Neuronal stem cell (in vitro differentiated cells): ENCODE measurements at regions not wholly inside any gene's neighbourhood (a gene's known extent, or its start where the extent isn't known, plus 50 kb on each side); places are given as distances from the start of the nearest gene placed in this dataset.
"Not testable (repeated sequence)": the region's sequence is repeated elsewhere in the genome, so short reads cannot be mapped to it uniquely, and the experiment has no call there.

Experiments used
- DNase-seq: peaks from one replicate; pipeline ENCODE4 v3.0.0-alpha.2; 2013; ENCODE audit warnings: low spot score
- H2AFZ ChIP-seq: one replicate; pipeline ENCODE4 v1.6.1; 2013; ENCODE audit warnings: mild to moderate bottlenecking, low read length, inconsistent platforms
- H2AK5ac ChIP-seq: 2 replicates; pipeline ENCODE4 v1.6.1; 2013; ENCODE audit warnings: low read depth, mild to moderate bottlenecking, inconsistent platforms, low read length, moderate library complexity, mixed read lengths
- H2BK120ac ChIP-seq: 2 replicates; pipeline ENCODE4 v1.6.1; 2013; ENCODE audit warnings: low read depth, mild to moderate bottlenecking, inconsistent platforms, low read length, moderate library complexity, mixed read lengths
- H2BK12ac ChIP-seq: one replicate; pipeline ENCODE4 v1.6.1; 2013; ENCODE audit warnings: low read length, inconsistent platforms
- H2BK15ac ChIP-seq: 2 replicates; pipeline ENCODE4 v1.6.1; 2013; ENCODE audit warnings: mild to moderate bottlenecking, low read length, inconsistent platforms, mixed read lengths
- H2BK5ac ChIP-seq: one replicate; pipeline ENCODE4 v1.6.1; 2013; ENCODE audit warnings: inconsistent platforms, mild to moderate bottlenecking, low read length, moderate library complexity
- H3K14ac ChIP-seq: one replicate; pipeline ENCODE4 v1.6.1; 2013; ENCODE audit warnings: low read length, inconsistent platforms
- H3K18ac ChIP-seq: 2 replicates; pipeline ENCODE4 v1.6.1; 2013; ENCODE audit warnings: low read length, inconsistent platforms
- H3K23ac ChIP-seq: 2 replicates; pipeline ENCODE4 v1.6.1; 2013; ENCODE audit warnings: low read depth, mild to moderate bottlenecking, mixed read lengths, low read length, inconsistent platforms; ENCODE audit not compliant: poor library complexity
- H3K27ac ChIP-seq: replicated peaks from 3 replicates; pipeline ENCODE4 v1.5.1; 2013; ENCODE audit warnings: low read length, inconsistent platforms
- H3K27me3 ChIP-seq, 3 experiments: 2 replicates each; pipeline ENCODE4 v1.6.1; 2013; ENCODE audit warnings: low read length in 3 of 3, mild to moderate bottlenecking in 2 of 3, inconsistent platforms in 1 of 3, low read depth in 1 of 3, mixed read lengths in 1 of 3, moderate library complexity in 1 of 3; ENCODE audit not compliant: control insufficient read depth in 3 of 3, insufficient read depth in 3 of 3
- H3K36me3 ChIP-seq, 2 donors: replicated peaks in 1 of 2; 2 replicates each; pipeline ENCODE4 v1.6.1; 2013; ENCODE audit warnings: low read length in 2 of 2; ENCODE audit not compliant: control insufficient read depth in 2 of 2, insufficient read depth in 2 of 2
- H3K4ac ChIP-seq: 2 replicates; pipeline ENCODE4 v1.6.1; 2013; ENCODE audit warnings: inconsistent platforms, mild to moderate bottlenecking, low read length, moderate library complexity
- H3K4me1 ChIP-seq, 2 donors: 1 replicate in 1 of 2; 2 replicates in 1 of 2; pipeline ENCODE4 v1.6.1; 2013; ENCODE audit warnings: low read length in 2 of 2, low read depth in 1 of 2; ENCODE audit not compliant: control insufficient read depth in 2 of 2, insufficient read depth in 1 of 2
- H3K4me2 ChIP-seq: one replicate; pipeline ENCODE4 v1.6.1; 2013; ENCODE audit warnings: mild to moderate bottlenecking, low read length, inconsistent platforms; ENCODE audit not compliant: insufficient read depth, poor library complexity, severe bottlenecking
- H3K4me3 ChIP-seq, 2 donors: 2 replicates each; pipeline ENCODE4 v1.5.1; 2013; ENCODE audit warnings: low read length in 2 of 2, mild to moderate bottlenecking in 2 of 2, inconsistent platforms in 1 of 2, moderate library complexity in 1 of 2
- H3K79me1 ChIP-seq: one replicate; pipeline ENCODE4 v1.6.1; 2013; ENCODE audit warnings: low read depth, mild to moderate bottlenecking, inconsistent platforms, low read length, moderate library complexity
- H3K9ac ChIP-seq: one replicate; pipeline ENCODE4 v1.6.1; 2013; ENCODE audit warnings: mild to moderate bottlenecking, low read depth, low read length, inconsistent platforms; ENCODE audit not compliant: poor library complexity
- H3K9me3 ChIP-seq, 2 donors: replicated peaks in 1 of 2; 2 replicates each; pipeline versions ENCODE3 to v1.6.1; 2013; ENCODE audit warnings: low read length in 2 of 2, mild to moderate bottlenecking in 2 of 2, inconsistent platforms in 1 of 2, low read depth in 1 of 2, mixed read lengths in 1 of 2, moderate library complexity in 1 of 2; ENCODE audit not compliant: control insufficient read depth in 2 of 2, insufficient read depth in 1 of 2
- H4K8ac ChIP-seq: one replicate; pipeline ENCODE4 v1.6.1; 2013; ENCODE audit warnings: low read depth, mild to moderate bottlenecking, inconsistent platforms, low read length, moderate library complexity
- H4K91ac ChIP-seq: one replicate; pipeline ENCODE4 v1.6.1; 2013; ENCODE audit warnings: low read length, low read depth, mild to moderate bottlenecking, inconsistent platforms; ENCODE audit not compliant: poor library complexity
- WGBS, 2 donors: extraction: QIAGEN DNeasy Blood & Tissue Kit; methylation state at CpG; one replicate each; pipeline ENCODE4 v1.1.7; 2013; ENCODE audit warnings: missing lambda C conversion rate in 2 of 2, mixed read lengths in 1 of 2; ENCODE audit not compliant: insufficient read length in 2 of 2, insufficient replicate concordance in 1 of 2; ENCODE audit errors: extremely low coverage in 2 of 2; 5-methylcytosine and 5-hydroxymethylcytosine counted together

DNA sequence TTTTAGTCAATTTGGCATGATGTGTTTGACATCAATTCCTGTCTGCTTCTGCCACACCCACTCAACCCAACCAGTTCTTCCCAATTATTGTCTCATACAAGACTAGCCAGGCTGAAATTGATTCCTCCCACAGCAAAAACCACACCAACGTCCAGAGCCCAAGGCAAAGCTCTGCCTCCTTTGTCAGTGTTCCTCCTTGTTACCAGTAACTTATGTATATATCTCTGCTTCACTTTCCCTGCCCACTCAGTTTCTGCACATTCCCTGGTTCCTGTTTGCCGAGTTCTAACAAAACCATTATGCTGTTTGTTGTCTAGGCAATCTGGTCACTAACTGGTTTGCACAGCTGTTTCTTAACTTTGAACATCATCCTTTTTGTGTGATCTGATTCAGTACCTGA, 547.9 kb upstream of the PTCHD4 start:
- Histone ChIP-seq H2BK120ac (no peak overlapping the region), H4K8ac (no peak overlapping the region), H3K4me3 (no peak overlapping the region), H2BK15ac (no peak overlapping the region), H2AK5ac (no peak overlapping the region), H3K79me1 (no peaks in the 10 kb centered on the region), H3K27me3 (no peaks in the 10 kb centered on the region), H3K4ac (no peak overlapping the region), H3K9me3 (no peaks in the 10 kb centered on the region), H2BK12ac (no peak overlapping the region), H3K9ac (no peak overlapping the region), H3K18ac (no peak overlapping the region), H4K91ac (no peak overlapping the region), H3K36me3 (no peaks in the 10 kb centered on the region), H2BK5ac (no peak overlapping the region), H3K4me2 (no peak overlapping the region), H3K14ac (no peak overlapping the region), H3K23ac (no peak overlapping the region), H3K4me1 (peaks cover 0 to 1% of the 10 kb centered on the region in 2 donors), H2AFZ (no peak overlapping the region), H3K27ac (no peak overlapping the region)
- no peak for DNase-seq
- WGBS, 2 donors: no CpG with 5 or more reads among the region's 2 CpGs

DNA sequence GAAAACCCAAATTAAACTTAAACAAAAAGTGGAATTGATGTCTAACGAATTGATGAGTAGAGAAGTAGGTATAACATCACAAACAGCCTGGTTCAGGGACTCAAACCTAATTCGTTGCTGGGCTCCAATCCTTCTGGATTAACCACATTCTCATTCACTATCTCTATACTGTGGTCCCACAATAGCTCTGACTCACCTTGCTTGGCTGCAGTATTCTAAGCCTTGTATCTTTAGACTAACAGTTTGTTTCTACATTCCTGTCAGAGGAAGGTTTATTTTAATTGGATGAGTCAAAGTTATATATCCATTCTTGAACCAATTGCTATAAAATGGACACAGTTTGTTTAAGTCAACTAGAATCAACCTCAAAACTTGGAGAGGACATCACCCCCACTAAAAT, 530.5 kb upstream of the PTCHD4 start:
- Histone ChIP-seq H2AK5ac (no peak overlapping the region), H3K9me3 (no peaks in the 10 kb centered on the region), H2AFZ (no peak overlapping the region), H4K8ac (no peak overlapping the region), H4K91ac (no peak overlapping the region), H3K27me3 (no peaks in the 10 kb centered on the region), H3K4me1 (no peaks in the 10 kb centered on the region), H2BK120ac (no peak overlapping the region), H3K4me2 (no peak overlapping the region), H3K14ac (no peak overlapping the region), H2BK12ac (no peak overlapping the region), H3K18ac (no peak overlapping the region), H3K27ac (no peak overlapping the region), H3K4me3 (no peak overlapping the region), H3K9ac (no peak overlapping the region), H2BK5ac (no peak overlapping the region), H3K4ac (no peak overlapping the region), H3K79me1 (no peaks in the 10 kb centered on the region), H3K23ac (no peak overlapping the region), H2BK15ac (no peak overlapping the region), H3K36me3 (no peaks in the 10 kb centered on the region)
- no CpG with 5 or more reads among the region's 2 CpGs for WGBS, 2 donors
- DNase-seq: no peak

DNA sequence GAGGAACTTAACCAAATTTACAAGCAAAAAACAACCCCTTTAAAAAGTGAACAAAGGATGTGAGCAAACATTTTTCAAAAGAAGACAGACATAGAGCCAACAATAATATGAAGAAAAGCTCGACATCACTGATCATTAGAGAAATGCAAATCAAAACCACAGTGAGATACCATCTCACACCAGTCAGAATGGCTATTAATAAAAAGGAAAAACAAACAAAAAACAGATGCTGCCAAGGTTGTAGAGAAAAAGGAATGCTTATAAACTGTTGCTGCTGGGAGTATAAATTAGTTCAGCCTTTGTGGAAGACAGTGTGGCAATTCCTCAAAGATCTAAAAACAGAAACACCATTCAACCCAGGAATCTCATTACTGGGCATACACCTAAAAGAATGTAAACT, 527.8 kb upstream of the PTCHD4 start:
- not testable (repeated sequence) for H2BK15ac ChIP-seq, H3K23ac ChIP-seq, H3K18ac ChIP-seq, H3K9me3 ChIP-seq, H3K4me2 ChIP-seq, H4K91ac ChIP-seq, H3K27me3 ChIP-seq, DNase-seq, H3K14ac ChIP-seq, H4K8ac ChIP-seq, H3K79me1 ChIP-seq, H2AK5ac ChIP-seq, H3K4me3 ChIP-seq, H3K4me1 ChIP-seq, H3K36me3 ChIP-seq, H3K27ac ChIP-seq, H2BK5ac ChIP-seq, H2BK12ac ChIP-seq, H2BK120ac ChIP-seq, H3K9ac ChIP-seq, H3K4ac ChIP-seq, H2AFZ ChIP-seq
- WGBS, 2 donors: no CpG with 5 or more reads among the region's 1 CpG

DNA sequence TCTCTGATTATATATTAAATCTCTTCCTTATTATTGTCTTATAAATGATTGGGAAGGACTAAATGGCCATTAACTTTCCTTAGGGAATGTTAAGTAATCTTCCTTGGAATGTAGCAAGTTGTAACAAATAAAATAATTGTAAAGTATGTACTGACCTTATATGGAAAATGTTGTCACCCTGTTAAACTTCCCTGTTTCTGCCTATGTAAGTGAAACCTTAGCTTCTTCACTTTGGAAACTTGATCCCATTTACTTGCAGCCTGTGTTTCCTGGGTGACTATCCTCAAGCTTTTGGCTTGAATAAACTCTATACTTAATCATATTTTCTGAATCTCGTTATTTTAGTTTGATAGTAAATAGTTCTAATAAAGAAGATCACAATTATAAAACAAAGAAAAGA, 519.5 kb upstream of the PTCHD4 start:
- no peak overlapping the region for H3K4me3 ChIP-seq
- H2BK12ac ChIP-seq: no peak overlapping the region
- no peak overlapping the region for H2AK5ac ChIP-seq
- no peak overlapping the region for H3K4ac ChIP-seq
- no peaks in the 10 kb centered on the region for H3K9me3 ChIP-seq
- no peaks in the 10 kb centered on the region for H3K36me3 ChIP-seq
- no peak overlapping the region for H2BK15ac ChIP-seq
- no peaks in the 10 kb centered on the region for H3K79me1 ChIP-seq
- no peaks in the 10 kb centered on the region for H3K27me3 ChIP-seq
- WGBS, 2 donors: no CpG with 5 or more reads among the region's 1 CpG
- no peak overlapping the region for H3K18ac ChIP-seq
- H3K4me1 ChIP-seq: no peaks in the 10 kb centered on the region
- no peak overlapping the region for H2BK120ac ChIP-seq
- no peak overlapping the region for H3K9ac ChIP-seq
- H3K27ac ChIP-seq: no peak overlapping the region
- no peak for DNase-seq
- no peak overlapping the region for H2AFZ ChIP-seq
- H3K4me2 ChIP-seq: no peak overlapping the region
- no peak overlapping the region for H4K8ac ChIP-seq
- H3K14ac ChIP-seq: no peak overlapping the region
- no peak overlapping the region for H4K91ac ChIP-seq
- no peak overlapping the region for H3K23ac ChIP-seq
- no peak overlapping the region for H2BK5ac ChIP-seq
